SK-N-SH (cell line): ENCODE measurements at regions not wholly inside any gene's neighbourhood (a gene's known extent, or its start where the extent isn't known, plus 50 kb on each side); places are given as distances from the start of the nearest gene placed in this dataset.

ENCODE experiments used
- CTCF ChIA-PET: fragments of 300-600, 350-600 bp; formaldehyde crosslinking; extraction: SDS; loops from one replicate; lab custom pipeline; 2021; lab: Yijun Ruan, JAX
- POLR2A ChIA-PET: fragments of 350-600 bp; sonication (Branson Sonifier 250); formaldehyde crosslinking; extraction: SDS; loops from one replicate; lab custom pipeline; 2020; ENCODE audit warnings: antibody characterized with exemption, inconsistent platforms; lab: Yijun Ruan, JAX
- DNase-seq: peaks from one replicate; pipeline ENCODE4 v3.0.0; 2012
- H2AFZ ChIP-seq: fragments of 200-600 bp; sonication (generic); 2 replicates; pipeline ENCODE4 v1.8.1; 2016; ENCODE audit warnings: antibody characterized with exemption, mild to moderate bottlenecking, low read depth
- H3F3A ChIP-seq: fragments of 200-600 bp; sonication (generic); replicated peaks from 2 replicates; pipeline ENCODE3; 2016; ENCODE audit warnings: antibody characterized with exemption, mild to moderate bottlenecking; ENCODE audit not compliant: insufficient read depth
- H3K27ac ChIP-seq, 2 experiments: fragments of 200-500 bp in 1 of 2; fragments of 200-600 bp in 1 of 2; sonication (Bioruptor generic) in 1 of 2; sonication (generic), shearing (Covaris generic) in 1 of 2; 2 replicates each; pipeline versions ENCODE4 v1.5.1 to v1.6.1; 2014 to 2016; ENCODE audit warnings: low read depth in 2 of 2, inconsistent platforms in 1 of 2, low read length in 1 of 2, mild to moderate bottlenecking in 1 of 2, mixed read lengths in 1 of 2
- H3K27me3 ChIP-seq: fragments of 200-600 bp; sonication (generic), shearing (Covaris generic); 2 replicates; pipeline ENCODE4 v1.6.1; 2016; ENCODE audit warnings: mixed run types; ENCODE audit not compliant: insufficient read depth
- H3K36me3 ChIP-seq, 2 experiments: fragments of 200-500 bp in 1 of 2; fragments of 200-600 bp in 1 of 2; sonication (Bioruptor generic) in 1 of 2; sonication (generic) in 1 of 2; replicated peaks in 1 of 2; 2 replicates each; pipeline versions ENCODE3 to v1.5.1; 2014 to 2016; ENCODE audit warnings: low read length in 1 of 2, mild to moderate bottlenecking in 1 of 2; ENCODE audit not compliant: insufficient read depth in 2 of 2, control insufficient read depth in 1 of 2
- H3K4me1 ChIP-seq, 2 experiments: fragments of 200-500 bp in 1 of 2; fragments of 200-600 bp in 1 of 2; sonication (Bioruptor generic) in 1 of 2; sonication (generic), shearing (Covaris generic) in 1 of 2; 2 replicates each; pipeline versions ENCODE4 v1.5.1 to v1.6.1; 2014 to 2016; ENCODE audit warnings: low read depth in 1 of 2, low read length in 1 of 2, mixed run types in 1 of 2; ENCODE audit not compliant: insufficient read depth in 2 of 2, control insufficient read depth in 1 of 2
- H3K4me2 ChIP-seq: fragments of 200-600 bp; sonication (generic), shearing (Covaris generic); 2 replicates; pipeline ENCODE4 v1.6.1; 2017; ENCODE audit warnings: mixed run types
- H3K4me3 ChIP-seq, 2 experiments: fragments of 200-500 bp in 1 of 2; fragments of 200-600 bp in 1 of 2; sonication (Bioruptor generic) in 1 of 2; sonication (generic), shearing (Covaris generic) in 1 of 2; 2 replicates each; pipeline versions ENCODE4 v1.5.1 to v1.8.1; 2014 to 2016; ENCODE audit warnings: low read depth in 2 of 2, inconsistent platforms in 1 of 2, low read length in 1 of 2, mild to moderate bottlenecking in 1 of 2, mixed read lengths in 1 of 2, moderate library complexity in 1 of 2
- H3K79me2 ChIP-seq: fragments of 200-600 bp; sonication (generic); 2 replicates; pipeline ENCODE4 v1.8.1; 2017; ENCODE audit warnings: mild to moderate bottlenecking; ENCODE audit not compliant: insufficient read depth
- H3K9ac ChIP-seq: fragments of 200-600 bp; sonication (generic); 2 replicates; pipeline ENCODE4 v1.6.1; 2017; ENCODE audit warnings: mixed run types
- H3K9me2 ChIP-seq: fragments of 200-600 bp; sonication (generic); 2 replicates; pipeline ENCODE4 v1.6.1; 2017; ENCODE audit warnings: mixed run types
- H3K9me3 ChIP-seq: fragments of 200-600 bp; sonication (generic); 2 replicates; pipeline ENCODE4 v1.6.1; 2017; ENCODE audit warnings: mixed run types, mild to moderate bottlenecking, moderate library complexity
- H4K20me1 ChIP-seq: fragments of 200-600 bp; sonication (generic); 2 replicates; pipeline ENCODE4 v1.6.1; 2017; ENCODE audit warnings: mild to moderate bottlenecking, mixed run types; ENCODE audit not compliant: insufficient read depth
- CHD2 ChIP-seq: fragments of 150-350 bp; IDR thresholded peaks from 2 replicates; pipeline ENCODE4 v1.6.1; 2018; ENCODE audit warnings: low read length; ENCODE audit not compliant: partially characterized antibody
- ELF1 ChIP-seq: IDR thresholded peaks from 2 replicates; pipeline ENCODE4 v1.4.0; 2012
- EP300 ChIP-seq, 2 experiments: IDR thresholded peaks; 2 replicates each; pipeline versions ENCODE4 v1.4.0 to v1.6.1; 2012; ENCODE audit warnings: borderline replicate concordance in 1 of 2, low read depth in 1 of 2, low read length in 1 of 2
- EZH2phosphoT487 ChIP-seq: fragments of 200-600 bp; sonication (generic); IDR thresholded peaks from 2 replicates; pipeline ENCODE4 v1.6.1; 2017; ENCODE audit warnings: low read depth, mixed run types, mild to moderate bottlenecking, antibody characterized with exemption, moderate library complexity, borderline replicate concordance
- FOXJ3 ChIP-seq: sonication (generic); formaldehyde crosslinking; IDR thresholded peaks from 2 replicates; pipeline ENCODE4 v1.5.1; 2020; ENCODE audit warnings: mild to moderate bottlenecking, missing genetic modification reagents
- GATA2 ChIP-seq: sonication (generic); formaldehyde crosslinking; IDR thresholded peaks from 2 replicates; pipeline ENCODE4 v1.5.0; 2020; ENCODE audit warnings: mild to moderate bottlenecking, missing genetic modification reagents
- JUND ChIP-seq: IDR thresholded peaks from 2 replicates; pipeline ENCODE4 v1.4.0; 2012
- MEF2A ChIP-seq: IDR thresholded peaks from 2 replicates; pipeline ENCODE4 v1.4.0; 2012; ENCODE audit warnings: low read depth, borderline replicate concordance
- MXI1 ChIP-seq: IDR thresholded peaks from 2 replicates; pipeline ENCODE4 v1.6.1; 2012; ENCODE audit warnings: mild to moderate bottlenecking, low read depth, low read length, improper control_type of control experiment
- NFIC ChIP-seq: IDR thresholded peaks from 2 replicates; pipeline ENCODE4 v1.4.0; 2012; ENCODE audit warnings: borderline replicate concordance
- NRF1 ChIP-seq: IDR thresholded peaks from 2 replicates; pipeline ENCODE4 v1.6.1; 2012; ENCODE audit warnings: low read depth, mild to moderate bottlenecking, low read length
- RAD21 ChIP-seq: IDR thresholded peaks from 2 replicates; pipeline ENCODE4 v1.6.1; 2012; ENCODE audit warnings: mild to moderate bottlenecking, low read length
- RFX5 ChIP-seq: IDR thresholded peaks from 2 replicates; pipeline ENCODE4 v1.6.1; 2012; ENCODE audit warnings: mild to moderate bottlenecking, improper control_type of control experiment, low read length
- RXRA ChIP-seq: IDR thresholded peaks from 2 replicates; pipeline ENCODE4 v1.4.0; 2012; ENCODE audit warnings: low read depth, mild to moderate bottlenecking, borderline replicate concordance
- SIN3A ChIP-seq: IDR thresholded peaks from 2 replicates; pipeline ENCODE4 v1.6.1; 2012; ENCODE audit warnings: low read depth, mild to moderate bottlenecking, low read length, moderate library complexity, borderline replicate concordance
- SMC3 ChIP-seq: IDR thresholded peaks from 2 replicates; pipeline ENCODE4 v1.6.1; 2012; ENCODE audit warnings: low read depth, low read length, improper control_type of control experiment
- TAF1 ChIP-seq: IDR thresholded peaks from 2 replicates; pipeline ENCODE4 v1.6.1; 2012; ENCODE audit warnings: low read depth, mild to moderate bottlenecking, low read length, moderate library complexity, borderline replicate concordance
- TCF12 ChIP-seq: IDR thresholded peaks from 2 replicates; pipeline ENCODE4 v1.4.0; 2012
- TEAD4 ChIP-seq: IDR thresholded peaks from 2 replicates; pipeline ENCODE4 v1.4.0; 2012; ENCODE audit warnings: mild to moderate bottlenecking, borderline replicate concordance; ENCODE audit not compliant: insufficient read depth
- YY1 ChIP-seq: IDR thresholded peaks from 2 replicates; pipeline ENCODE4 v1.4.0; 2012; ENCODE audit warnings: low read depth, mild to moderate bottlenecking
- WGBS: methylation state at CpG from one replicate; pipeline ENCODE4 v1.1.6; 2017; ENCODE audit warnings: low lambda C conversion rate; 5-methylcytosine and 5-hydroxymethylcytosine counted together
- TF ChIP-seq, protein P1 (sequence below): IDR thresholded peaks from 2 replicates; pipeline ENCODE4 v1.4.0; 2012; ENCODE audit warnings: low read depth, borderline replicate concordance
- TF ChIP-seq, protein P2 (sequence below): fragments of 200-600 bp; sonication (generic); IDR thresholded peaks from 2 replicates; pipeline ENCODE4 v1.6.1; 2017; ENCODE audit warnings: antibody characterized with exemption, mild to moderate bottlenecking, moderate library complexity
- TF ChIP-seq, protein P3 (sequence below): IDR thresholded peaks from 2 replicates; pipeline ENCODE4; 2012
- TF ChIP-seq, protein P4 (sequence below): fragments of 150-350 bp; IDR thresholded peaks from 2 replicates; pipeline ENCODE4 v1.6.1; 2016; ENCODE audit warnings: mild to moderate bottlenecking, low read depth, low read length

DNA sequence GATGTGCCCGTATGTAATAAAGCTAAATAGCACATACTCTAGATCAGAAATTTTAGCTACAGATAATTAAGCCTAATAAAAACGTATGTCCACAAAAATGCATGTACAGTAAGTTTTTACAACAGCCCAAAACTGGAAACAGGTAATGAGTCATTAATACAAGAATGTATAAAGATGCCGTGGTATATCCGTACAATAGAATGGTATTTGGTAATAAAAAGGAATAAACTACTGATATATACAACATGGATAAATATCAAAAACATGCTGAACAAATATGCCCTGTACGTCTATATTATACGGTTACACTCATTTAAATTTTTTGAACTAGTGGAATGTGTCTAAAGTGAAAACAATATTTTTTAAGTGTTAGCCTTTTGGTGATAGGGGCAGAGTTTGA lies 128.2 kb upstream of the ADGRB3 start:
- H3K4me1 ChIP-seq = no peaks in the 10 kb centered on the region
- TF ChIP-seq EP300 (IDR thresholded peaks at IDR 0.05; ENCODE audit: borderline replicate concordance in 1 of 2, low read depth in 1 of 2, low read length in 1 of 2) = no peak
- TF ChIP-seq SMC3 = no peak
- TF ChIP-seq MEF2A = no peak
- no peak for TF ChIP-seq ELF1
- TF ChIP-seq RAD21 = no peak
- TF ChIP-seq, protein P1, sequence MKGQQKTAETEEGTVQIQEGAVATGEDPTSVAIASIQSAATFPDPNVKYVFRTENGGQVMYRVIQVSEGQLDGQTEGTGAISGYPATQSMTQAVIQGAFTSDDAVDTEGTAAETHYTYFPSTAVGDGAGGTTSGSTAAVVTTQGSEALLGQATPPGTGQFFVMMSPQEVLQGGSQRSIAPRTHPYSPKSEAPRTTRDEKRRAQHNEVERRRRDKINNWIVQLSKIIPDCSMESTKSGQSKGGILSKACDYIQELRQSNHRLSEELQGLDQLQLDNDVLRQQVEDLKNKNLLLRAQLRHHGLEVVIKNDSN = no peak
- TF ChIP-seq GATA2 (CRISPR knock-in tag) = no peak
- TF ChIP-seq, protein P2, sequence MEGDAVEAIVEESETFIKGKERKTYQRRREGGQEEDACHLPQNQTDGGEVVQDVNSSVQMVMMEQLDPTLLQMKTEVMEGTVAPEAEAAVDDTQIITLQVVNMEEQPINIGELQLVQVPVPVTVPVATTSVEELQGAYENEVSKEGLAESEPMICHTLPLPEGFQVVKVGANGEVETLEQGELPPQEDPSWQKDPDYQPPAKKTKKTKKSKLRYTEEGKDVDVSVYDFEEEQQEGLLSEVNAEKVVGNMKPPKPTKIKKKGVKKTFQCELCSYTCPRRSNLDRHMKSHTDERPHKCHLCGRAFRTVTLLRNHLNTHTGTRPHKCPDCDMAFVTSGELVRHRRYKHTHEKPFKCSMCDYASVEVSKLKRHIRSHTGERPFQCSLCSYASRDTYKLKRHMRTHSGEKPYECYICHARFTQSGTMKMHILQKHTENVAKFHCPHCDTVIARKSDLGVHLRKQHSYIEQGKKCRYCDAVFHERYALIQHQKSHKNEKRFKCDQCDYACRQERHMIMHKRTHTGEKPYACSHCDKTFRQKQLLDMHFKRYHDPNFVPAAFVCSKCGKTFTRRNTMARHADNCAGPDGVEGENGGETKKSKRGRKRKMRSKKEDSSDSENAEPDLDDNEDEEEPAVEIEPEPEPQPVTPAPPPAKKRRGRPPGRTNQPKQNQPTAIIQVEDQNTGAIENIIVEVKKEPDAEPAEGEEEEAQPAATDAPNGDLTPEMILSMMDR = no peak
- TF ChIP-seq MXI1 = no peak
- TF ChIP-seq FOXJ3 (CRISPR knock-in tag) = no peak
- TF ChIP-seq EZH2phosphoT487 = no peak
- no peak for TF ChIP-seq NFIC
- no peak for TF ChIP-seq JUND
- no peak for TF ChIP-seq YY1
- no peak for TF ChIP-seq SIN3A
- TF ChIP-seq TAF1 = no peak
- TF ChIP-seq RXRA = no peak
- TF ChIP-seq TEAD4 = no peak
- TF ChIP-seq NRF1 = no peak
- TF ChIP-seq CHD2 = no peak
- H3K36me3 ChIP-seq = no peaks in the 10 kb centered on the region
- WGBS = 59% methylated on average over 6 of the region's 6 CpGs
- H3K9me2 ChIP-seq = no peaks in the 10 kb centered on the region
- no peaks in the 10 kb centered on the region for H3K27me3 ChIP-seq
- H3F3A ChIP-seq = no peaks in the 10 kb centered on the region
- H3K79me2 ChIP-seq = no peaks in the 10 kb centered on the region
- CTCF ChIA-PET = no interaction called here
- no peak overlapping the region for H3K4me3 ChIP-seq
- H3K9me3 ChIP-seq = 0 out of 2 replicates have a peak, but pooled peaks cover 3% of the 10 kb centered on the region
- H3K9ac ChIP-seq = no peak overlapping the region
- no peaks in the 10 kb centered on the region for H4K20me1 ChIP-seq
- DNase-seq = no peak
- POLR2A ChIA-PET = no interaction called here
- no peak overlapping the region for H2AFZ ChIP-seq
- no peak overlapping the region for H3K27ac ChIP-seq
- no peak overlapping the region for H3K4me2 ChIP-seq

DNA sequence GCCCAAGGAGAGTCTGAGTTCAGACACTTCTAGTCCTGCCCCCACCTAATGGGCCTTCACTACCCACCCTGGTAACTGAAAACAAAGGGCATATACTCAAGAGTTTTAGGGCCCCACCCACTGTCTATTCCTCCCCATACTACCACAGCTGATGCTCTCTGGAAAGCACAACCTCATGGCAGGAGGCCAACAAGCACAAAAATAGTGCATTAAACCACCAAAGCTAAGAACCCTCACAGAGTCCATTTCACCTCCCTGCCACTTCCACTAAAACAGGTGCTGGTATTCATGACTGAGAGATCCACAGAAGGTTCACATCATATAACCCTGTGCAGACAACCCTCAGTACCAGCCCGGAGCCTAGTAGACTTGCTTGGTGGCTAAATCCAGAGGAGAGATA lies 132.1 kb upstream of the ADGRB3 start:
- no peak overlapping the region for H3K4me2 ChIP-seq
- 80% methylated on average over 1 of the region's 1 CpG for WGBS
- H3K4me3 ChIP-seq = no peak overlapping the region
- no peak overlapping the region for H2AFZ ChIP-seq
- TF ChIP-seq RFX5 (no peak), TCF12 (no peak), TAF1 (no peak), RXRA (no peak), NRF1 (no peak), RAD21 (no peak)
- TF ChIP-seq, protein P2 = no peak
- TF ChIP-seq, protein P3, sequence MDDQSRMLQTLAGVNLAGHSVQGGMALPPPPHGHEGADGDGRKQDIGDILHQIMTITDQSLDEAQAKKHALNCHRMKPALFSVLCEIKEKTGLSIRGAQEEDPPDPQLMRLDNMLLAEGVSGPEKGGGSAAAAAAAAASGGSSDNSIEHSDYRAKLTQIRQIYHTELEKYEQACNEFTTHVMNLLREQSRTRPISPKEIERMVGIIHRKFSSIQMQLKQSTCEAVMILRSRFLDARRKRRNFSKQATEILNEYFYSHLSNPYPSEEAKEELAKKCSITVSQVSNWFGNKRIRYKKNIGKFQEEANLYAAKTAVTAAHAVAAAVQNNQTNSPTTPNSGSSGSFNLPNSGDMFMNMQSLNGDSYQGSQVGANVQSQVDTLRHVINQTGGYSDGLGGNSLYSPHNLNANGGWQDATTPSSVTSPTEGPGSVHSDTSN = no peak
- TF ChIP-seq, protein P4, sequence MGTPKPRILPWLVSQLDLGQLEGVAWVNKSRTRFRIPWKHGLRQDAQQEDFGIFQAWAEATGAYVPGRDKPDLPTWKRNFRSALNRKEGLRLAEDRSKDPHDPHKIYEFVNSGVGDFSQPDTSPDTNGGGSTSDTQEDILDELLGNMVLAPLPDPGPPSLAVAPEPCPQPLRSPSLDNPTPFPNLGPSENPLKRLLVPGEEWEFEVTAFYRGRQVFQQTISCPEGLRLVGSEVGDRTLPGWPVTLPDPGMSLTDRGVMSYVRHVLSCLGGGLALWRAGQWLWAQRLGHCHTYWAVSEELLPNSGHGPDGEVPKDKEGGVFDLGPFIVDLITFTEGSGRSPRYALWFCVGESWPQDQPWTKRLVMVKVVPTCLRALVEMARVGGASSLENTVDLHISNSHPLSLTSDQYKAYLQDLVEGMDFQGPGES = no peak
- TF ChIP-seq, all 33 proteins: peak for 0
- POLR2A ChIA-PET = no interaction called here
- Histone ChIP-seq H3F3A (no peaks in the 10 kb centered on the region), H3K9me3 (no peaks in the 10 kb centered on the region), H3K79me2 (no peaks in the 10 kb centered on the region), H3K9me2 (no peaks in the 10 kb centered on the region), H3K36me3 (no peaks in the 10 kb centered on the region), H3K27ac (no peak overlapping the region), H4K20me1 (no peaks in the 10 kb centered on the region), H3K9ac (no peak overlapping the region), H3K4me1 (no peaks in the 10 kb centered on the region), H3K27me3 (no peaks in the 10 kb centered on the region)
- no peak for DNase-seq
- CTCF ChIA-PET = no interaction called here
